ENCODE measurements at regions not wholly inside any gene's neighbourhood (a gene's known extent, or its start where the extent isn't known, plus 50 kb on each side); places are given as distances from the start of the nearest gene placed in this dataset.
A peak's percentile ranks its signal among the peaks of the same experiment; 100 is the strongest.

DNA sequence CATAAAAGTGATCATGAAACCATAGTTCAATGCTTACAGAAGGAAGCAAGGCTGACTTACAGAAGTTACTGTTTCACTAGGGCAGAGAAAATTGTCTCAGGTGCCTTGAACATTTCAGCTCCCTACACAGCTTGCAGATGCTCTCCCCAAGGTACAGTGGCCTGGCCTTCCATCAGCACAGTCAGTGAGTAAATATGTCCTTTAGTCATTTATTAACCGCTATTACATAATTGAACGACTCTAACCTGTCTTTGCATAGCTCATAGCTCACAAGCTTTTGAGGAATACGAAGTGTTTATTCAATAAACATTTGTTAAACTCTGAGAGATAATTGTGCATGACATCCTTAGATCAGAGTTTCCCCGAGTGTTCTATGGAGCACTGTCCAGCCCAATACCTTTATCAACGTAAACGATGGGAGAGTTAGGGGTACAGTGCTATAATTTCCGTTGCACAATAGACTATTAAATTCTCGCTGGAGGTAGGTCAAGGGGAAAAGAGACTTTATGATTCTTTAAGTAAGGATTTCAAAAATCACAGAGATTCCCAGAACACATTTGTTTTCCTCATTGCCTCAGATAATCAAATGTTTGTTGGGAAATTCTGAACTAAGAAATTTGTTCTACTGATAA is 677.8 kb downstream of the TSN start:
- 40 to 57% methylated on average over 8 of the region's 8 CpGs for WGBS, 2 donors
- no peak for TF ChIP-seq POLR2A (IDR thresholded peaks at IDR 0.05)
- TF ChIP-seq, protein P1, sequence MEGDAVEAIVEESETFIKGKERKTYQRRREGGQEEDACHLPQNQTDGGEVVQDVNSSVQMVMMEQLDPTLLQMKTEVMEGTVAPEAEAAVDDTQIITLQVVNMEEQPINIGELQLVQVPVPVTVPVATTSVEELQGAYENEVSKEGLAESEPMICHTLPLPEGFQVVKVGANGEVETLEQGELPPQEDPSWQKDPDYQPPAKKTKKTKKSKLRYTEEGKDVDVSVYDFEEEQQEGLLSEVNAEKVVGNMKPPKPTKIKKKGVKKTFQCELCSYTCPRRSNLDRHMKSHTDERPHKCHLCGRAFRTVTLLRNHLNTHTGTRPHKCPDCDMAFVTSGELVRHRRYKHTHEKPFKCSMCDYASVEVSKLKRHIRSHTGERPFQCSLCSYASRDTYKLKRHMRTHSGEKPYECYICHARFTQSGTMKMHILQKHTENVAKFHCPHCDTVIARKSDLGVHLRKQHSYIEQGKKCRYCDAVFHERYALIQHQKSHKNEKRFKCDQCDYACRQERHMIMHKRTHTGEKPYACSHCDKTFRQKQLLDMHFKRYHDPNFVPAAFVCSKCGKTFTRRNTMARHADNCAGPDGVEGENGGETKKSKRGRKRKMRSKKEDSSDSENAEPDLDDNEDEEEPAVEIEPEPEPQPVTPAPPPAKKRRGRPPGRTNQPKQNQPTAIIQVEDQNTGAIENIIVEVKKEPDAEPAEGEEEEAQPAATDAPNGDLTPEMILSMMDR (IDR thresholded peaks at IDR 0.05), result no peak
- no peak for DNase-seq
- no peak overlapping the region for H3K27ac ChIP-seq
- no peaks in the 10 kb centered on the region for H3K27me3 ChIP-seq
- no peaks in the 10 kb centered on the region for H3K36me3 ChIP-seq
- no peak overlapping the region for H3K4me3 ChIP-seq
- intact Hi-C loops (cut with DNase I), result no loop called here
- no peaks in the 10 kb centered on the region for H3K4me1 ChIP-seq
- no peaks in the 10 kb centered on the region for H3K9me3 ChIP-seq

DNA sequence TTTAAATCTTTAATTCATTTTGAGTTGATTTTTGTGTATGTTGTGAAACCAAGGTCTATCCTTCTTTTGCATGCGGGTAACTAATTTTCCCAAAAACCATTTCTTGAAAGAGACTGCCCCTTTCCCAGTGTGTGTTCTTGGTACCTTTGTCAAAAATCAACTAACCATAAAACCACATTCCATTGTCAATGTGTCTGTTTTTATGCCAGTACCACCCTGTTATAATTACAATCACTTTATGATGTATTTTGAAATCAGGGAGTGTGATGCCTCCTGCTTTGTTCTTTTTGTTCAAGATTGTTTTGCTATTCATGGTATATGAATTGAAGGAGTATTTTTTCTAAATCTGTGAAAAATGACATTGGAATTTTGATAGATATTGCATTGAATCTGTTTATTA is 689.6 kb downstream of the TSN start:
- no peak for TF ChIP-seq POLR2A (IDR thresholded peaks at IDR 0.05)
- TF ChIP-seq, protein P1 (IDR thresholded peaks at IDR 0.05), result no peak
- no peak for DNase-seq
- Histone ChIP-seq H3K4me1 (no peaks in the 10 kb centered on the region), H3K4me3 (no peak overlapping the region), H3K36me3 (no peaks in the 10 kb centered on the region), H3K27me3 (no peaks in the 10 kb centered on the region), H3K27ac (no peak overlapping the region), H3K9me3 (no peaks in the 10 kb centered on the region)
- intact Hi-C loops (cut with DNase I), result no loop called here
- WGBS, 2 donors, result 43 to 80% methylated on average over 1 of the region's 1 CpG

DNA sequence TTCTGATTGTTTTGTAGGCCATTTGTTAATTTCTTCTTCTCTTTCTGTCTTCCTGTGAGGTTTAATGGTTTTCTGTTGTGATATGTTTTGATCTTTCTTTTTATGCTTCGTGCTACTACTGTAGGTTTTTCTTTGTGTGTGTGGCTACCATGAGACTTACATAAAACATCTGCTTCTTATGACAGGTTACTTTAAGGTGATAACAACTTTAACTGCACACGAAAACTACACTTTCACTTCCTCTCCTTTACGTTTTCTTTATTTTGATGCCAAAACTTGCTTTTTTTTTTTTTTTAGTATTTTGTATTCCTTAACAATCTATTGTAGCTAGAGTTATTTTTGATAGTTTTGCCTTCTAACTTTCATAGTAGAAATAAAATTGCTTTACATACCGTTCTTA is 691.3 kb downstream of the TSN start:
- Histone ChIP-seq H3K9me3 (no peaks in the 10 kb centered on the region), H3K27ac (no peak overlapping the region), H3K36me3 (no peaks in the 10 kb centered on the region), H3K4me3 (no peak overlapping the region), H3K27me3 (no peaks in the 10 kb centered on the region), H3K4me1 (no peaks in the 10 kb centered on the region)
- WGBS, 2 donors, result 48 to 52% methylated on average over 4 of the region's 4 CpGs
- TF ChIP-seq, protein P1 (IDR thresholded peaks at IDR 0.05), result no peak
- no peak for TF ChIP-seq POLR2A (IDR thresholded peaks at IDR 0.05)
- intact Hi-C loops (cut with DNase I), result no loop called here
- no peak for DNase-seq

DNA sequence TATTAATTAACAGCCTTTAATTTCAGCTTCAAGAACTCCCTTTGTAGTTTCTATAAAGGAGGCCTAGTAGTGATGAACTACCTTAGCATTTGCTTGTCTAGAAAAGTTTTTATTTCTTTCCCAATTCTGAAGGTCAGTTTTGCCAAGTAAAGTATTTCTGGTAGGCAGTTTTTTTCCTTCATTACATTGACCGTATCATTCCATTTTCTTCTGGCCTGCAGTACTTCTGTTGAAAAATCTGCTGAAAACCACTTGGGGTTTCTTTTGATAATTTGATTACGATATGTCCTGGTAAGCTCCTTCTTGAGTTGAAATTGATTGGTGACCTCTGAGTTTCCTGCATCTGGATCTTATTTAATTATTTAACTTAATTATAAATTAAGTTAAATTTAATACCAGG is 691.8 kb downstream of the TSN start:
- H3K4me1 ChIP-seq, result no peaks in the 10 kb centered on the region
- DNase-seq, result no peak
- H3K27ac ChIP-seq, result no peak overlapping the region
- H3K4me3 ChIP-seq, result no peak overlapping the region
- H3K36me3 ChIP-seq, result no peaks in the 10 kb centered on the region
- 91 to 100% methylated on average over 2 of the region's 2 CpGs for WGBS, 2 donors
- no peaks in the 10 kb centered on the region for H3K27me3 ChIP-seq
- intact Hi-C loops (cut with DNase I), result no loop called here
- no peak for TF ChIP-seq POLR2A (IDR thresholded peaks at IDR 0.05)
- TF ChIP-seq, protein P1 (IDR thresholded peaks at IDR 0.05), result no peak
- no peaks in the 10 kb centered on the region for H3K9me3 ChIP-seq

DNA sequence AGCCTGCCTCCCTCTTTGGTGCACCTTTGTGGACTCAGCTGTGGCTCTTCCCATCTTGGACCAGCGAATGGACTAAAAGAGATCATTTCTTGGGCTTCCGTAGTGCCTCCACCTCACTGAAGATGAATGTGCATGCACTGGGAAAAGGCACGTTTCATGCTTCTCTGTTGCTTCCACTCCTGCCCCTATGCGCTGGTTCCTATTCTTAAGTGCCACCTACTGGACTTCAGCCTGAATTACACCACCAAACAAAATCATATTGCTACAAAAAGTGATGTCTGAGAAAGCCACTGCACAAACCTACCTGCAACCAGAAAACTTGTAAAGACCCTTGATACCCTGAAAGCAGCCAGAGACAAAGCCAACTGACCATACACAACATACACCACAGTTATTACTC is 695.6 kb downstream of the TSN start:
- no peak for TF ChIP-seq POLR2A (IDR thresholded peaks at IDR 0.05)
- TF ChIP-seq, protein P1 (IDR thresholded peaks at IDR 0.05), result peak in 2 of 6 experiments; percentile 6 to 35
- Histone ChIP-seq H3K9me3 (peaks cover 0 to 9% (median 0%) of the 10 kb centered on the region in 3 donors), H3K27me3 (no peaks in the 10 kb centered on the region), H3K27ac (no peak overlapping the region), H3K4me3 (no peak overlapping the region), H3K36me3 (no peaks in the 10 kb centered on the region), H3K4me1 (no peaks in the 10 kb centered on the region)
- no peak for DNase-seq
- intact Hi-C loops (cut with DNase I), result no loop called here
- 0 to 66% methylated on average over 1 to 4 of the region's 4 CpGs for WGBS, 2 donors

Data from esophagus squamous epithelium (tissue), 5 donors.